SJCRH30 (cell line): ENCODE measurements at regions not wholly inside any gene's neighbourhood (a gene's known extent, or its start where the extent isn't known, plus 50 kb on each side); places are given as distances from the start of the nearest gene placed in this dataset.
"Not testable (repeated sequence)": the region's sequence is repeated elsewhere in the genome, so short reads cannot be mapped to it uniquely, and the experiment has no call there.

Experiments used
- DNase-seq, 2 experiments: peaks; one replicate each; pipeline ENCODE4 v3.0.0-alpha.2; 2015 to 2020
- H3K27ac ChIP-seq: fragments of 250-450 bp; sonication (Bioruptor Pico); 2 replicates; pipeline ENCODE4 v1.5.1; 2020; ENCODE audit warnings: mild to moderate bottlenecking, moderate library complexity
- H3K27me3 ChIP-seq: fragments of 250-450 bp; sonication (Bioruptor Pico); 2 replicates; pipeline ENCODE4 v1.5.1; 2020; ENCODE audit warnings: mild to moderate bottlenecking, moderate library complexity
- H3K36me3 ChIP-seq: fragments of 250-450 bp; sonication (Bioruptor Pico); 2 replicates; pipeline ENCODE4 v1.5.1; 2020; ENCODE audit warnings: mild to moderate bottlenecking, moderate library complexity
- H3K4me1 ChIP-seq: fragments of 250-450 bp; sonication (Bioruptor Pico); 2 replicates; pipeline ENCODE4 v1.5.1; 2020; ENCODE audit warnings: mild to moderate bottlenecking, moderate library complexity
- H3K4me3 ChIP-seq: fragments of 250-450 bp; sonication (Bioruptor Pico); 2 replicates; pipeline ENCODE4 v1.5.1; 2020; ENCODE audit warnings: mild to moderate bottlenecking, moderate library complexity
- H3K9me3 ChIP-seq: fragments of 250-450 bp; sonication (Bioruptor Pico); replicated peaks from 2 replicates; pipeline ENCODE4 v1.5.1; 2020; ENCODE audit warnings: mild to moderate bottlenecking, moderate library complexity

DNA sequence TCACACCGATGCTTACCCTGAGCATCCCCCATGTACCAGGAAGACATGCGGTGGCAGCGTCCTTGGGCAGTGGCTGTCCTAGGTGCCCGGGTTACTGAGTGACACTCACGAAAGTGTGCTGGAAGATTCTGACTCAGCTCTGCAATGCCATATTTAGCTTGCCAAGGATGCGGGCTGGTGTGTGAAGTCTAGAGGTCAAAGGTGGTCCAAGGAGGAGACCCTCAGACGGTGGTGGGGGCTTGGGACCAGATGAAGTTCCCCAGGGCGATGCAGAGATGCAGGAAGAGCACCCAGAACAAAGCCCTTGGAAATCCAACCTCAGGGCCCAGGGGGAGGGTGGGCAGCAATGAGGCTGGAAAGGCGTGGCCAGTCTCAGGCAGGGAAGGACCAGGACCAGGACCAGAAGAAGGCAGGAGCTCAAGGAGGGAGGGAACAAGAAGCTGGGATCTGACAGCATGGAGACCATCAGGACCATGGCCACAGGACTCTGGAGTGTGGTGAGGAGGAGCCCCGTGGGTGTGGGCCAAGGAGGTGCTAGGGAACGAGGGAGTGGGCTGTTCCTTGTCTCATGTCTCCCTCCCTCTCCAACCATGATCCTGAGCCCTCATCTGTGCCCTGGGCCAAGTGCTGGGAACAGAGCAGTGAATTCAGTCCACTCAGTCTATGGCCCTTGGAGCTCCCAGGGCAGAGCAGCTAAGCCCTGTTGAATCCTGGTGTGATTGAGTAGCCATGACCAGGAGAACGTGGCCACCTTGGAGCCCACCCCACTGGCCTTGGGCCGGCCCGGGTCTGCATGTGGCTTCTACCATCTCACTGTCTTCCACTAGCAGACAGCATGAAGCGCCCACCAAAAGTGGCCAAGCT is 310.1 kb upstream of the DIO3 start:
- Histone ChIP-seq H3K27me3 (no peaks in the 10 kb centered on the region), H3K4me1 (no peaks in the 10 kb centered on the region), H3K27ac (no peak overlapping the region), H3K36me3 (no peaks in the 10 kb centered on the region), H3K9me3 (no peaks in the 10 kb centered on the region), H3K4me3 (no peak overlapping the region)
- DNase-seq, result no peak

DNA sequence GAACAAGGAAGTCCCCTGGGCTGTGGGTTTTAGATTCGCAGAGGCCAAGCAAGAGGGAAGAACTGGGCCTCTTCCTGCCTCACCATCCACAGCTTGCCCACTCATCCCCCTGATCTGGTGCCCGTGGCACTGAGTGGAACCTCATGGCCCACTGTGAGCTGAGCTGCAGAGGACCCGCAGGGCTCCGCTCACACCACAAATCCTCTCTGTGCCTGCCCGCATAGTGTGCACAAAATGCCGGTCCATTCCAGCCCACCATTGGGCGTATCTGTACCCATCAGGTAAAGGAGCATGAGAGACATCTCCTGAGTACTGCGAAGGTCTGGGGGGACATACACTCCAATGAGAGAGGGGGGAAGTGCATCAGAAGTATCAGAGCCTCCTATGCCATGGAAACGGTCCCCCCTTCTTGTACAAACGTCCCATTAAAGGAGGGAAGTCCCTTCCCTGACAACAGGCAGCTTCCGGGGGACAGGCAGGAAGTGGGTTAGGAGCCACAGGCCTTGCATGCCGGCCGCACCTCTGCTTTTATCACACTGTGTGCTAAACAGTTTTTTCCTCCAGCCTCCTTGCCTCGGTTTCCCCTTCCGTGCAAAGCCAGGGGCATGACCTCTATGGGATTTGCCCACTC is 309.4 kb upstream of the DIO3 start:
- no peak for DNase-seq
- Histone ChIP-seq H3K9me3 (no peaks in the 10 kb centered on the region), H3K4me1 (no peaks in the 10 kb centered on the region), H3K27ac (no peak overlapping the region), H3K4me3 (no peak overlapping the region), H3K36me3 (no peaks in the 10 kb centered on the region), H3K27me3 (no peaks in the 10 kb centered on the region; the same call in 1 of the 2 replicates)

- H3K4me3 ChIP-seq, result no peak overlapping the region
- no peaks in the 10 kb centered on the region for H3K4me1 ChIP-seq
- DNase-seq, result no peak
- H3K27me3 ChIP-seq, result peaks cover 3% of the 10 kb centered on the region; the same call in 1 of the 2 replicates
- no peaks in the 10 kb centered on the region for H3K9me3 ChIP-seq
- no peaks in the 10 kb centered on the region for H3K36me3 ChIP-seq
- no peak overlapping the region for H3K27ac ChIP-seq
These were observed 308.7 kb upstream of the DIO3 start for GRCh38 chr14:101252443-101253214.

DNA sequence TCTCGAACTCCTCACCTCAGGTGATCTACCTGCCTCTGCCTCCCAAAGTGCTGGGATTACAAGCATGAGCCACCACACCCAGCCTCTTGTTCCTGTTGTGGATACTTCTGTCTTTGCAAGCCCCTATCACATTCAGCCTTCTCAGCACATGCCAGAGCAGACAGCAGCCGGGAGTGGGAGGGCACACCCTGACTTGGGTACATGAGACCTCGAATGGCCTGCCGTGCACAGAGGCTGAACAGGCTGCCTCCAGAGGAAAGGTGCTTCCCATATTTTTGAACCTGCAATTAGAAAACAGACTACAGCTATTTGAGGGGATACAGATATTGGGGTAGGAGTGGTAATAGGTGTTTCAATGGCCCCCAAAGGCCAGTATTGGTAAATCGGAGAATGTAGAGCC is 307.3 kb upstream of the DIO3 start:
- Histone ChIP-seq H3K27ac (no peak overlapping the region), H3K4me3 (no peak overlapping the region), H3K4me1 (no peaks in the 10 kb centered on the region), H3K9me3 (no peaks in the 10 kb centered on the region), H3K27me3 (peaks cover 8% of the 10 kb centered on the region), H3K36me3 (no peaks in the 10 kb centered on the region)
- no peak for DNase-seq

- Histone ChIP-seq H3K9me3 (no peaks in the 10 kb centered on the region), H3K4me3 (no peak overlapping the region), H3K36me3 (no peaks in the 10 kb centered on the region), H3K27me3 (peaks cover 8% of the 10 kb centered on the region), H3K4me1 (no peaks in the 10 kb centered on the region), H3K27ac (no peak overlapping the region)
- no peak for DNase-seq
These were observed 306.2 kb upstream of the DIO3 start for GRCh38 chr14:101254805-101255764.

GRCh38 chr14:101255765-101256125 is 305.6 kb upstream of the DIO3 start:
- DNase-seq, result no peak
- H3K36me3 ChIP-seq, result no peaks in the 10 kb centered on the region
- H3K9me3 ChIP-seq, result no peaks in the 10 kb centered on the region
- H3K4me3 ChIP-seq, result no peak overlapping the region
- H3K27ac ChIP-seq, result no peak overlapping the region
- no peaks in the 10 kb centered on the region for H3K4me1 ChIP-seq
- peaks cover 8% of the 10 kb centered on the region for H3K27me3 ChIP-seq

DNA sequence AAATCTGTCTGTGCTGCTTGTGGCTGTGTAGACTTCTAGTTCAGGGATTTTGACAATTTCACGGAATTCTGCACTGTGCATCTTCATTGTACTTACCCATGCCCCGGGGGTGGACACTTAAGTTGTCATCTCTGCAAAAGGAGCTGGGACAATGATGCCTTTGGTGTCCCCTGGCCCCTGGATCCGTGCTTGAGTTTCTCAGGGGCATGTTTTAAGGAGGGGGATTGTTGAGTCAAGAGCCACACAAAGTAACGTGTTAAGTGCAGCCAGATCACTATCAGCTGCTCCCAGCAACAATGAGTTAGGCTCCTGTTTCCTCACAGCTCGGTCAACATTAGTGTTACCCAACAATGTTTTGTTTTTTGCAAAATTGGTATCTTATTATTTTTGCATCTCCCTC is 305.0 kb upstream of the DIO3 start:
- no peaks in the 10 kb centered on the region for H3K36me3 ChIP-seq
- no peak overlapping the region for H3K4me3 ChIP-seq
- H3K27ac ChIP-seq, result no peak overlapping the region
- no peaks in the 10 kb centered on the region for H3K4me1 ChIP-seq
- peaks cover 8% of the 10 kb centered on the region for H3K27me3 ChIP-seq
- no peaks in the 10 kb centered on the region for H3K9me3 ChIP-seq
- no peak for DNase-seq

GRCh38 chr14:101257551-101257950 is 303.7 kb upstream of the DIO3 start:
- no peak overlapping the region for H3K27ac ChIP-seq
- DNase-seq, result no peak
- no peaks in the 10 kb centered on the region for H3K36me3 ChIP-seq
- no peaks in the 10 kb centered on the region for H3K9me3 ChIP-seq
- no peak overlapping the region for H3K4me3 ChIP-seq
- no peaks in the 10 kb centered on the region for H3K4me1 ChIP-seq
- peaks cover 8% of the 10 kb centered on the region for H3K27me3 ChIP-seq

DNA sequence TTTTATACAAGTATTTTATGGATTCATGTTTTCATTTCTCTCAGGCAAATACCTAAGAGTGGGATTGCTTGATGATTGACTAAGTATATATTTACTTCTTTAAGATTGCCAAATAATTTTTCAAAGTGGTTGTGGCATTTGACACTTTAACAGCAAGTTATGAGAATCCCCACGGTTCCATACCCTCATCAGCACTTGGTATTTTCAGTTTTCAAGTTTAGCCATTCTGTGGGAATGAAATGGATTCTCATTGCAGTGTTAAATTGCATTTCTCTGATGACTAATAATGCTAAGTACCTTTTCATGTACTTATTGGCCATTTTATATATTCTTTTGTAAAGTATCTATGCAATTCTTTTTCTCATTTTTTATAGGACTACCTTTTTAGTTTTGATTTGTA is 301.5 kb upstream of the DIO3 start:
- peaks cover 8% of the 10 kb centered on the region for H3K27me3 ChIP-seq

GRCh38 chr14:101266441-101266840 is 294.9 kb upstream of the DIO3 start:
- not testable (repeated sequence) for H3K9me3 ChIP-seq, DNase-seq

More for the DNA sequence above, 301.5 kb upstream of the DIO3 start:
- Histone ChIP-seq H3K27ac (no peak overlapping the region), H3K9me3 (no peaks in the 10 kb centered on the region), H3K36me3 (no peaks in the 10 kb centered on the region), H3K4me1 (no peaks in the 10 kb centered on the region), H3K4me3 (no peak overlapping the region)
- DNase-seq, result no peak

GRCh38 chr14:101273091-101273490 is 288.2 kb upstream of the DIO3 start:
- Histone ChIP-seq H3K9me3 (0 out of 2 replicates have a peak, but pooled peaks cover 2% of the 10 kb centered on the region), H3K36me3 (no peaks in the 10 kb centered on the region), H3K27ac (no peak overlapping the region), H3K4me1 (0 out of 2 replicates have a peak, but pooled peaks cover 3% of the 10 kb centered on the region), H3K27me3 (no peaks in the 10 kb centered on the region), H3K4me3 (no peak overlapping the region)
- no peak for DNase-seq

More at GRCh38 chr14:101266441-101266840, 294.9 kb upstream of the DIO3 start:
- H3K27me3 ChIP-seq, H3K4me3 ChIP-seq, H3K27ac ChIP-seq, H3K36me3 ChIP-seq, H3K4me1 ChIP-seq: not testable (repeated sequence)

DNA sequence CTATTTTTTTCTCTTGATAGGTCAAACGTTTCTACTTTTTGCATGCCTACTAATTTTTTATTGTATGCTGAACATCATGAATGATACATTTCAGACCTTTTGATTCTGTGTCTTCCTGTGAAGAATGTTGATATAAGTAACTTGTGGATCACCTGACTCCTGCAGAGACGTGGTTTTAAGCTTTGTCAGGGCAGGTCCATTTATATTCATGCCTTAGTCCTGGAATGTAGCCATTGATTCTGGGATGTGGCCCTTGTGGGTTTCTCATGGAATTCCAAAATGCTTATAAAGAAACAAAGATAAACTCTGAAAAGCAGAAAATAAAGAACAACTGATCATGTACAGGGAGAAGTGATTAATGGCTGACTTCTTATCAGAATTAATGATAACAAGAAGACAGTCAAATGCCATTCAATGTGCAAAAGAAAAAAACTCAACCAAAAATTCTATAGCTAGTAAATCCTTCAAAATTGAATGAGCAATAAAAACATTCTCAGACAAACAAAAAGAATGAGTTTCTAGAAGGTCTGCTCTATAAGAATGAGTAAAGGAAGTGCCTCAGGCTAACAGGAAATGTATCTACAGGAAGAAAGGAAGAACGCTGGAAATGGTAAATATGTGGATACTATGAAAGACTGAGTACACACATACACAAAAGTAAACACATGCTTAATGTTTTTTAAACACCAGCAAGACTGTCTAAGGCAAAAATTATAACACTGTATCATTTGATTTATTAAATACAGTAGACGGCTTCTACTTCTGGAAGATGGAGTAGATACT is 284.8 kb upstream of the DIO3 start:
- Histone ChIP-seq H3K9me3 (0 out of 2 replicates have a peak, but pooled peaks cover 2% of the 10 kb centered on the region), H3K27me3 (no peaks in the 10 kb centered on the region), H3K4me1 (0 out of 2 replicates have a peak, but pooled peaks cover 3% of the 10 kb centered on the region), H3K36me3 (no peaks in the 10 kb centered on the region), H3K4me3 (no peak overlapping the region), H3K27ac (no peak overlapping the region)
- no peak for DNase-seq

DNA sequence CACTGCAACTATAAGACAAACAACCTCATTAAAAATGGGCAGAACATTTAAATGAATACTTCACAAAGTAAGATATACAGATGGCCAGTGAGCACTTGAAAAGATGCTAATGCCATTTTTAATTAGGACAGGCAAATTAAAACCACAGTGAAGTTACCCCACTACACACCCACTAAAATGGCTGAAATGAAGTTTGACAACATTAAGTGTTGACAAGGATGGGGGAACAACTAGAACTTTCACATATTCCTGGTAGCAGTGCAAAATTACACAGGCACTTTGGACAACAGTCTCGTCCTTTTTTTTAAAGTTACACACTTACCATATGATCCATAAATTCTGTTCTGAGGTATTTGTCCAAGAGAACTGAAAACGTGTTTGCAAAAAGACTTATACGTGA is 278.9 kb upstream of the DIO3 start:
- H3K27me3 ChIP-seq, result no peaks in the 10 kb centered on the region
- H3K4me3 ChIP-seq, result no peak overlapping the region
- no peaks in the 10 kb centered on the region for H3K36me3 ChIP-seq
- H3K4me1 ChIP-seq, result 0 out of 2 replicates have a peak, but pooled peaks cover 2% of the 10 kb centered on the region
- no peaks in the 10 kb centered on the region for H3K9me3 ChIP-seq
- DNase-seq, result no peak
- H3K27ac ChIP-seq, result no peak overlapping the region
